Testis (tissue), 2 donors: ENCODE measurements at regions not wholly inside any gene's neighbourhood (a gene's known extent, or its start where the extent isn't known, plus 50 kb on each side); places are given as distances from the start of the nearest gene placed in this dataset.

Source experiments
- DNase-seq: peaks from one replicate; pipeline ENCODE4 v3.0.0-alpha.2; 2019
- H3K27ac ChIP-seq, 2 donors: fragments of 200-600 bp; sonication (generic); one replicate each; pipeline ENCODE4 v1.5.1; 2019
- H3K27me3 ChIP-seq: fragments of 200-600 bp; sonication (generic); one replicate; pipeline ENCODE4 v1.5.1; 2019
- H3K36me3 ChIP-seq: fragments of 200-600 bp; sonication (generic); one replicate; pipeline ENCODE4 v1.5.1; 2017; ENCODE audit warnings: low read depth; ENCODE audit errors: missing control alignments
- H3K4me1 ChIP-seq: fragments of 200-600 bp; sonication (generic); one replicate; pipeline ENCODE4 v1.5.1; 2019
- H3K4me3 ChIP-seq, 2 donors: fragments of 200-600 bp; sonication (generic); one replicate each; pipeline ENCODE4 v1.5.1; 2017 to 2019
- H3K9me3 ChIP-seq: fragments of 200-600 bp; sonication (generic); one replicate; pipeline ENCODE4 v1.5.1; 2017
- CTCF ChIP-seq, 3 experiments: fragments of 450-650 bp in 2 of 3; fragments of 200-600 bp in 1 of 3; sonication (generic) in 1 of 3; IDR thresholded peaks; one replicate each; pipeline ENCODE4 v1.5.1; 2016 to 2019; ENCODE audit warnings: antibody characterized with exemption in 3 of 3, mild to moderate bottlenecking in 2 of 3, moderate library complexity in 1 of 3
- POLR2A ChIP-seq: fragments of 450-650 bp; IDR thresholded peaks from one replicate; pipeline ENCODE4 v1.6.1; 2017; ENCODE audit warnings: antibody characterized with exemption, mild to moderate bottlenecking, moderate library complexity
- WGBS, 2 donors: methylation state at CpG; one replicate each; pipeline ENCODE4 v1.1.5; 2018; 5-methylcytosine and 5-hydroxymethylcytosine counted together
- intact Hi-C: fragments of 100-400 bp; cut with DNase I; formaldehyde crosslinking; loops from one replicate; pipeline ENCODE4 v1.15.1; 2023; ENCODE audit warnings: low total_unique reads

GRCh38 chr1:208465266-208465665 lies 221.1 kb upstream of the PLXNA2 start:
- no peak overlapping the region for H3K4me3 ChIP-seq
- H3K27ac ChIP-seq = no peak overlapping the region
- H3K36me3 ChIP-seq = no peaks in the 10 kb centered on the region
- WGBS, 2 donors = 92 to 100% methylated on average over 3 of the region's 3 CpGs
- H3K27me3 ChIP-seq = no peaks in the 10 kb centered on the region
- intact Hi-C loops = no loop called here
- no peaks in the 10 kb centered on the region for H3K9me3 ChIP-seq
- no peak for DNase-seq
- TF ChIP-seq CTCF (IDR thresholded peaks at IDR 0.05) (no peak), POLR2A (no peak)
- no peaks in the 10 kb centered on the region for H3K4me1 ChIP-seq

DNA sequence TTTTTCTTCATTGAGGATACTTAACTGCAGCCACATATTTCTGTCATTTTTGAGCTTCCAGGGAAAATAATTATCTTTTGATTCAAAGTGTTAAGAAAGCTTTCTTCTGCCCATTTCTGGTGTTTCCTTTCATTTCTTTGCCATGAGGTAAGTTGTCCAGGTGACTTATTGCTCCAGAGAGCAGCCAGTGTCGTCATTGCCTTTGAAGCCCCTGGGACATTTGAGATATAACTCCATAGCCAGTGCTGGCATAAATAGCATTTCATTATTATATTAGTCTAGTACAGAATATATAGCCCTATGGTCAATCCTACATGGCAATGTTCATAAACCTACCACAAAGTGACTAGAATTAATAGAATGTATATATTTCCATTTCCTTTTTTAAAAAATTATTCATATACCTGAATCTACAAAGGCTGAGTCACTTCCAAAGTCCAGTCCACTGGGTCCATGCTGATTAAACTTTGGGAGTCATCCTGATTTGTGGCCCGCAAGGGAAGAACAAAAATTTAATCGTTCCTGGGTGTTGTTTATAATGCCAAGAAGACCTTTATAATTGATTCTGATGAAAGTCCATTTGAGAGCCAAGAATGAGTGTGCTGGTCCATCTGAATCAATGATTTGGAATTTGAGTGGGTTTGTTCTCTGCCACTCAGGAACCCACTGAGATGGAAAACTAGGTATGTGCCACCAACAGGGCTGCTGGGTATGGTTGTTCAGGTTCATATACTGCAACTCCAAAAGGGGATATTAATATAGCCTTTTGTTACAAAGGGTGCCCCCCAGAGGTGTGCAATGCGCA lies 221.8 kb upstream of the PLXNA2 start:
- Histone ChIP-seq H3K4me1 (no peaks in the 10 kb centered on the region), H3K27me3 (no peaks in the 10 kb centered on the region), H3K27ac (no peak overlapping the region), H3K36me3 (no peaks in the 10 kb centered on the region), H3K4me3 (no peak overlapping the region), H3K9me3 (no peaks in the 10 kb centered on the region)
- intact Hi-C loops = no loop called here
- no peak for DNase-seq
- 88 to 91% methylated on average over 4 of the region's 4 CpGs for WGBS, 2 donors
- TF ChIP-seq CTCF (IDR thresholded peaks at IDR 0.05) (no peak), POLR2A (no peak)

DNA sequence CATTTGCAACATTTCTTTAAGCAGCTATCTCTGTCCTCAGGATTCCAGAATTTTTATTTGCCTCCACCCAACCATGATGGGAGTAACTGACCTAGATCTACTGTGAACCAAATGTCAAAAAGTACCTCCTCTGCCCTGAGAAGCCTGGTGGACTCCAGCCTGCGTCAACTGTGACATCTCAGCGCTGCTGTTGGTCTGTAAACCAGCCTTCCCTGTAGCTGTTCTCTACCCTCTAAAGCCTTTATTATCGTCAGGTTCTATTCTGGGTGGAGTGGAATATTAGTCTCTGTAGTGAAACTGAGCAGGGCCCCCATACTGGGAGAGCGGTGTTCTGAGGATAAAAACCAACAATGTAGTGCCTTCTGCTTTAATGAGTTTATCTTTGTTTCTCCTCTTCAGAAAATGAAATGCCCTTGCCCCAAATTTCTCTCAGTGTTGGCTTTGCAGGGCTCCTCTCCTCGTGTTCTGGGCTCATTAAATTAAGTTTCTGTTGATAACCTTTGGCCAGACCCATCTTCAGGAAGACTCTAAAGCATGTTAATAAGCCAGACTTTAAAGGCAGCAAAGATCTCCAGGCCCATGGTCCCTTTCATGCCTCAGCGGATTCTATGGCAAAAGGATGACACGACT lies 223.1 kb upstream of the PLXNA2 start:
- Histone ChIP-seq H3K27me3 (no peaks in the 10 kb centered on the region), H3K36me3 (no peaks in the 10 kb centered on the region), H3K9me3 (no peaks in the 10 kb centered on the region), H3K4me1 (no peaks in the 10 kb centered on the region), H3K27ac (no peak overlapping the region), H3K4me3 (no peak overlapping the region)
- intact Hi-C loops = no loop called here
- WGBS, 2 donors = 65 to 75% methylated on average over 7 of the region's 7 CpGs
- DNase-seq = no peak
- no peak for TF ChIP-seq POLR2A
- TF ChIP-seq CTCF (IDR thresholded peaks at IDR 0.05) = no peak

GRCh38 chr1:208475449-208475848 lies 231.3 kb upstream of the PLXNA2 start:
- WGBS, 2 donors = 81 to 91% methylated on average over 4 of the region's 4 CpGs
- H3K9me3 ChIP-seq = no peaks in the 10 kb centered on the region
- no peak overlapping the region for H3K27ac ChIP-seq
- DNase-seq = no peak
- no peaks in the 10 kb centered on the region for H3K36me3 ChIP-seq
- H3K4me1 ChIP-seq = no peaks in the 10 kb centered on the region
- intact Hi-C loops = no loop called here
- no peaks in the 10 kb centered on the region for H3K27me3 ChIP-seq
- TF ChIP-seq POLR2A (no peak), CTCF (IDR thresholded peaks at IDR 0.05) (no peak)
- no peak overlapping the region for H3K4me3 ChIP-seq
